ENCODE measurements at regions not wholly inside any gene's neighbourhood (a gene's known extent, or its start where the extent isn't known, plus 50 kb on each side); places are given as distances from the start of the nearest gene placed in this dataset.

DNA sequence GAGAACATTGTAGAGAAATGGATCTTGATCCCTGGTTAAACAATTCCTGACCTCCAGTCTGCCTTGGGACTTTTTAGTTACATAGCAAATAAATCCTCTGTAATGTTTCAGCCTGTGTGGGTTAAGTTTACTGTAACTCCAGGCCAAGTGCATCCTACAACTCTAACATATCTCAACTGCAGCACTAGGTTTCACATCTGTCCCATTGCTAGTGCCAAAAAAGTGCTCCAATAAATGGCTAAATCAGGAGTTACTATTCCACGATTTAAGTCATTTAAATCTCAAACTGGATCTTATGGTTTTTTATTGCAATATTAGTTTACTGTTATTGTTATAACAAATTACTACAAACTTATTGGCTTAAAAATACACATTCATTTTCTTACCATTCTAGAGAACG, 479.6 kb downstream of the GPAM start:
- Mint-ChIP-seq H3K4me3 (no peak overlapping the region), H3K27ac (no peak overlapping the region), H3K36me3 (ENCODE audit: low read depth) (no peaks in the 10 kb centered on the region), H3K9me3 (no peaks in the 10 kb centered on the region), H3K27me3 (no peaks in the 10 kb centered on the region), H3K4me1 (ENCODE audit: low read depth) (no peaks in the 10 kb centered on the region)
- no peak for DNase-seq

DNA sequence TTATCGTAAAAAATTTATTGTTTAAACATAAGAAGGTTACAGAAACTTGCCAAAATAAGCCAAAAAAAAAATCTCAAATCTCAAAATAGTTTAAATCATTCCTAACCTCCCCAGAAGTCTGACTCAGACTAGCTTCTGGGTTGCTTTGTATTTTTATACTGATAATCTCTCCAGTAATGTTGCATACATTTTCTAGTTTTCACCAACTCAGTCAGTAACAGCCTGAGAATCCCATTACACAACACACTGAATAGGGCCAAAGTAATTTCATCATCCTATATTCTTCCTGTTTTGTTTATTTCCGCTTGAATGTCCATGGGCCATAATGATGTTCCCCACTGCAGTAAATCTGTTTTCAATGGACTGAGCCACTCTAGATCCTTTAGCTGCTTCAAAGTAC, 478.5 kb downstream of the GPAM start:
- no peaks in the 10 kb centered on the region for H3K27me3 Mint-ChIP-seq
- no peak overlapping the region for H3K4me3 Mint-ChIP-seq
- H3K27ac Mint-ChIP-seq: no peak overlapping the region
- H3K9me3 Mint-ChIP-seq: no peaks in the 10 kb centered on the region
- DNase-seq: no peak
- H3K36me3 Mint-ChIP-seq (ENCODE audit: low read depth): no peaks in the 10 kb centered on the region
- H3K4me1 Mint-ChIP-seq (ENCODE audit: low read depth): no peaks in the 10 kb centered on the region

DNA sequence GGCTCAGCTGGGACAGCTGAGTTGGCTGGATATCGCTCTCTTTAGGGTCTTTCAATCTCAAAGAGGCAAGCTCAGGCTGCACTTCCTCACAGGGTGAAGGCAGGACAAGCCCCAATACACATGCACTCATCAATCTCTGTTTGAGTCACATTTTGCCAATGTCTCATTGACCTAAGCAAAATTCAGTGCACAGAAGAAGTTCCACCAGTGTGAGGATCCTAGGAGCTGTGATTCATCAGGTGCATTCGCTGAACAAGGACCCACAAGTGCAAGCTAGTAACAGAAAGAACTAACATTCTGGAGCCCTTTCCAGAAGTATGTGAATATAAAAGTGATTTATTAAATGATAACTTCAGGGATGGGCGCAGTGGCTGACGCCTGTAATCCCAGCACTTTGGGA, 477.2 kb downstream of the GPAM start:
- Mint-ChIP-seq H3K36me3 (ENCODE audit: low read depth) (no peaks in the 10 kb centered on the region), H3K4me3 (no peak overlapping the region), H3K4me1 (ENCODE audit: low read depth) (no peaks in the 10 kb centered on the region)

DNA sequence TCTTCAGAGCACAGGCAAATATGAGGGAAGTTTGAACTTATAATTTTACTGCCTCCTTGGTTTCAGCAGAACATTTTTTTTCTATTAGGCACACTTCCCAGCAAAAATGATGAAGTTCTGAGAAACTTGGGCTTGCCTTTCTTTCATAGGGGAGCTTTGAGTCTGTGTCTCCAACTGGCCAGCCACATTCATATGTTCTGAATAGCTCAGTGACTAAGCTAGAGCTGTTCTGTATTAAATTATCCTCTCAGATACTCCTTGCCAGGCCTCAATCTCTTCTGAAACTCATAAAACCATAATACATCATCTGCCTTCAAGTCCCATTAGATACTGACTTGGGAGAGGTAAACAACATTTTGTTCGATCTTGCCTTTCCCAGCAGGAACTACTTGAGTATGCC, 476.5 kb downstream of the GPAM start:
- no peak overlapping the region for H3K27ac Mint-ChIP-seq
- H3K36me3 Mint-ChIP-seq (ENCODE audit: low read depth): no peaks in the 10 kb centered on the region
- no peaks in the 10 kb centered on the region for H3K27me3 Mint-ChIP-seq
- no peak for DNase-seq
- no peak overlapping the region for H3K4me3 Mint-ChIP-seq
- no peaks in the 10 kb centered on the region for H3K9me3 Mint-ChIP-seq
- no peaks in the 10 kb centered on the region for H3K4me1 Mint-ChIP-seq (ENCODE audit: low read depth)

More for the DNA sequence above, 477.2 kb downstream of the GPAM start:
- Mint-ChIP-seq H3K27ac (no peak overlapping the region), H3K27me3 (no peaks in the 10 kb centered on the region), H3K9me3 (no peaks in the 10 kb centered on the region)
- no peak for DNase-seq

DNA sequence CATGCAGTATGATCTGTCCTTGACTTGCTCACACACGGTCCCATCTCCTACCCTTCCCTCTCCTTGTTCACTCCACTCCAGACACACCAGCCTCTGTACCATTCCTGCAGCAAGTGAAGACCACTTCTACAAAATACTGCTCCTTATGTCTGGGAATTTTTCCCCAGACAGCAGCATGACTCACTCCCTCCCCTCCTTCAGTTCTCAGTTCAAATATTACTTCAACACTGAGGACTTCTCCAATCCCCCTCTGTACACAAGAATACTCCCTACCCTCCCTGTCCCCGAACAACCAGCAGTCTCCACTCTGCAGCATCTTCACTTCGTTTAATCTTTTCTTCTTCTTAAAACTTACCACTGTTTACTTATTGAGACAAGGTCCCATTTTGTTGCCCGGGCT, 474.0 kb downstream of the GPAM start:
- no peaks in the 10 kb centered on the region for H3K4me1 Mint-ChIP-seq (ENCODE audit: low read depth)
- H3K27me3 Mint-ChIP-seq: no peaks in the 10 kb centered on the region
- H3K27ac Mint-ChIP-seq: no peak overlapping the region
- no peak overlapping the region for H3K4me3 Mint-ChIP-seq
- no peaks in the 10 kb centered on the region for H3K9me3 Mint-ChIP-seq
- no peak for DNase-seq
- H3K36me3 Mint-ChIP-seq (ENCODE audit: low read depth): no peaks in the 10 kb centered on the region

DNA sequence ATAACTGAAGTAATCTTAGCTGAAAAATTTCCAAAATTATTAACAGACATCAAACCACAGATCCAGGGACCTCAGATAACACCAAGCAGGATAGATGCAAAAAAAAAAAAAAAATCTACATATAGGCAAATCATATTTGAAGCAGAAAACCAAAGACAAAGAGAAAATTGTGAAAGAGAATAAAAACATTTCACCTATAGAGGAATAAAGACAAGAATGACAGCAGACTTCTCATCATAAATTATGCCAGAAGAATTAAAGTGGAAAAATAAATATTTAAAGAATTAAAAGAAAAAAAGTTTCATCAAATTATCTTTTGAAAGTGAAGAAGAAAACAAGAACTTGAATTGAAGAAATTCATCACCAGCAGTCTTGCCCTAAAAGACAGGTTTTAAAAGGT, 467.5 kb downstream of the GPAM start:
- Mint-ChIP-seq H3K27me3 (no peaks in the 10 kb centered on the region), H3K4me3 (no peak overlapping the region), H3K9me3 (peaks cover 16% of the 10 kb centered on the region), H3K4me1 (ENCODE audit: low read depth) (no peaks in the 10 kb centered on the region), H3K27ac (no peak overlapping the region), H3K36me3 (ENCODE audit: low read depth) (no peaks in the 10 kb centered on the region)
- no peak for DNase-seq

DNA sequence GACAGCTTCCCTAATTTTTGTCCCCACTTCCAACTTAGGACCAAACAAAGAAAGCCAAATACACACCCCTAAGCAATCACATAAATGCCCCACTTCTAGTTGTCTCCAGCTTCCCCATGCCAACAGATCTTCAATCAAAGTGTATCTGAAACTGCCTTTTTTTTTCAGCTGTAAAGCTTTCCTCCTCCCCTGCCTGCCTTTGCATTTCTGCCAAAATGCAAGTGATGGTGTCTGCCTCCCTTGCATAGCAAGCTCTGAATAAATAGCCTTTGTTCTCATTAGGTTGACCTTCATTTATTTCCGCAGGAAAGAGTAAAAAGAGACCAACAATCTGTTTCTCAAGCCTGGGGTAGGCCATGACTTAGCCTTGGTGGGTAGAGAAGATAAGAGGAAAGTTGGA, 459.4 kb downstream of the GPAM start:
- Mint-ChIP-seq H3K4me1 (ENCODE audit: low read depth) (no peaks in the 10 kb centered on the region), H3K9me3 (no peaks in the 10 kb centered on the region), H3K27me3 (no peaks in the 10 kb centered on the region), H3K4me3 (no peak overlapping the region), H3K36me3 (ENCODE audit: low read depth) (no peaks in the 10 kb centered on the region), H3K27ac (no peak overlapping the region)
- DNase-seq: no peak

DNA sequence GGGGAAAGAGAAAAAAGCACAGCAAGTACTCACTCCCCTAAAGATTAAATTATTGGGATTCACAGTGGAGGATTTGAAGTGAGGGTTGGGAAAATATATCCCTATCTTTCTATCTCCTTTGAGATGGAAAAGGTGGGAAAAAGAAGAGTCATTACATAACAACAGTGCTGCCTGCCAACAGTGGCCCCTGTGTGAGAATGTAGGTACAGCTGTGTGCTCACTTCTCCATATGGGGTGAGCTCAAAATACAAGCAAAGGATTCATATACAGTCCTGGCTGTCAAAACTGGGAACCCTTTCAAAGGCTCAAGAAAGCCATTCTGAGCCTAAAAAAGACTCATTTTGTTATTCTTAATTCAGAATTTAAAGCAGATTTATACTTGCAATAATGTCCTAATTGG, 458.5 kb downstream of the GPAM start:
- Mint-ChIP-seq H3K27ac (no peak overlapping the region), H3K36me3 (ENCODE audit: low read depth) (no peaks in the 10 kb centered on the region), H3K9me3 (no peaks in the 10 kb centered on the region), H3K4me1 (ENCODE audit: low read depth) (no peaks in the 10 kb centered on the region), H3K27me3 (no peaks in the 10 kb centered on the region), H3K4me3 (no peak overlapping the region)
- DNase-seq: no peak

DNA sequence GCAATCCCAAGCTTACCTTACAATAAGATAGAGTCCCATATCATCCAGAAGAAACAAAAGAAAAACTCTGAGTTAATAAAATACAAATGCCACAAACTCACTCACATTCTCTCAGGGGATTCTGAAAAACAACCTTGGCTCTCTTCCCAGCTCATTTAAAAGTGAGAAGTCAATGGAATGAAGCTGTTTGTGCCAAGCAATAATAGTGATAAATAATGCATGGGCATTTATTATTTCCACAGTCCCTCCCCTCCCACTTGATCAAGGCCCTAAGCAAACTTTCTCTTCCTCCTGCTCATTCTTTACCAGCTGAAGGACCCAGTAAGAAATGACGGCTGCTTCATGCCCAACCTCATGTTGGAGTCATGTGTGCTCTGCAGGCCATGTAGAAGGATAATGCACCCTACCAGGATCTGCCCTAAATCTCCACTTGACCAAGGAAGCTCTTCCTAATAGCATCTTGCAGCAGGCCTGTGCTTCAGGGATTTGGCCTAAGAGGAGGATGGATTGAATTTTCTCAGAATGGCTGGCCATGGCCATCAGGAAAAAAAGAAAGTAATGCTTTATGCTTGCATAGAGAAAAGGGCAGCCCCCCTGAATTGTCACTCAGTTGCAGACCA, 451.3 kb downstream of the GPAM start:
- DNase-seq: no peak
- Mint-ChIP-seq H3K9me3 (no peaks in the 10 kb centered on the region), H3K27ac (no peak overlapping the region), H3K4me1 (ENCODE audit: low read depth) (no peaks in the 10 kb centered on the region), H3K4me3 (no peak overlapping the region), H3K27me3 (no peaks in the 10 kb centered on the region), H3K36me3 (ENCODE audit: low read depth) (no peaks in the 10 kb centered on the region)

DNA sequence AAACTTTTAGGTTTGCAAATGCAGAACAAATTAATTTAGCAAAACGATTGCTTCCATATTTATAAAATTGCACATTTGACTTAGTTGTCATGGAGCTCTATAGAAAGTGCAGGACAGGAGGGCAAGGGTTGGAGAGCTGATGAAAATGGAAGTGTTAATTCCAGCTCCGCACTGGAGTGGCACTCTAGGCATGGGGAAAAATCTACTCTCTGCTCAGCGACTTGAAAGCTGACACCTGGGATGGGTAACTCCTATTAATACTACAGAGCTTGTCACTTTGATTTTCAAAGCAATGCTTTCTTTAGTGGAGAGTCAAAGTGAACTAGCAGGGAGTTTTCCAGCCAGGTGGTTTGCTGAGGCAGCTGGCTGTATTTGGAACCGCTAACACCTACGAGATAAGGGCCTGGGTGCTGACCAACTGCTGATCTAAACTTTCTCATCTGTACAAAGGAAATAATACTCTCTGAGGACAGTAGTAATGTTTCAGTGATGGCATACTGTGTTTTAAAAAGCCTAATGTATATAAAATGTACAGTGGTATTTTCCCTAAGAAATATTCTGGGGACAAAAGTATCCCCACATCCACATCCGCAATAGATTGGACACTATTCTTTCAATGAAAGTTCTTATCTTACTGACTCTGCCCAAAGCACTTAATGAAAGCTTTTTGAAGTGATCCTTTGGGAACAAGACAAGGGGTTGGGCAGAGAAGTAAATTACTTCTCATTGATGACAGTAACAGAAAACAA, 444.3 kb downstream of the GPAM start:
- Mint-ChIP-seq H3K36me3 (ENCODE audit: low read depth) (no peaks in the 10 kb centered on the region), H3K4me3 (no peak overlapping the region), H3K4me1 (ENCODE audit: low read depth) (no peaks in the 10 kb centered on the region), H3K27me3 (no peaks in the 10 kb centered on the region), H3K27ac (no peak overlapping the region), H3K9me3 (no peaks in the 10 kb centered on the region)
- no peak for DNase-seq

DNA sequence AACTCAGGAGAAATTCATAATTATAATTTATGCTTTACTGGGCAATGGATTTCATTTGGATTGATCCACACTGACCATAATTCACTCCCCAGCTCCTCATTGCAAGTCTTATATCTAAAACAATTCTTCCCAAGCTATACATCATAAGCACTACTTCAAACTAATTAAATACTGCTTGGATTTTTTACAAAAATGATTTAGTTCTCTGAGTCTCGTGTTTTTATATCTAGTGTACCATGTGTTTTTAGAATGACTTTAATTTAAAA, 443.8 kb downstream of the GPAM start:
- DNase-seq: no peak
- Mint-ChIP-seq H3K4me3 (no peak overlapping the region), H3K36me3 (ENCODE audit: low read depth) (no peaks in the 10 kb centered on the region)

DNA sequence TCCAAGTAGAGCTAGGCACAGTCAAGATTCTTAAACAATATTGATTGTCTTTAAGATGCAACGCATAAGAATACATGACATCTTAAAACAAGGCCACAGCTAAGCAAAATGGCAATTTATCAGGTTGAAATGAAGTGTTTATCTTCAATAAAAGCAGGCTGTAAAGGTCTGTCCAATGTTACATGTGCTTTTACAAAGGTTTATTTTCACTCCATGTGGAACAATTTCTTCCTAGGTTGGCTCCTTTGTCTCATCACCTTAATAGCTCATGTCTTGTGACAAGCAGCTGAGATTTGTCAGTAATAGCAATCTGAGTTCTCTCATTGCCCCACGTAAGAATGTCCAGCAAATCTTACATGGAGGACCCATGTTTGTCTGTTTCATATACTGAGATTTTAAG, 437.6 kb downstream of the GPAM start:
- no peak overlapping the region for H3K4me3 Mint-ChIP-seq
- H3K27me3 Mint-ChIP-seq: no peaks in the 10 kb centered on the region
- H3K27ac Mint-ChIP-seq: no peak overlapping the region
- no peaks in the 10 kb centered on the region for H3K4me1 Mint-ChIP-seq (ENCODE audit: low read depth)
- DNase-seq: no peak
- H3K9me3 Mint-ChIP-seq: no peaks in the 10 kb centered on the region
- no peaks in the 10 kb centered on the region for H3K36me3 Mint-ChIP-seq (ENCODE audit: low read depth)

More for the DNA sequence above, 443.8 kb downstream of the GPAM start:
- no peak overlapping the region for H3K27ac Mint-ChIP-seq
- no peaks in the 10 kb centered on the region for H3K4me1 Mint-ChIP-seq (ENCODE audit: low read depth)
- H3K9me3 Mint-ChIP-seq: no peaks in the 10 kb centered on the region
- no peaks in the 10 kb centered on the region for H3K27me3 Mint-ChIP-seq

DNA sequence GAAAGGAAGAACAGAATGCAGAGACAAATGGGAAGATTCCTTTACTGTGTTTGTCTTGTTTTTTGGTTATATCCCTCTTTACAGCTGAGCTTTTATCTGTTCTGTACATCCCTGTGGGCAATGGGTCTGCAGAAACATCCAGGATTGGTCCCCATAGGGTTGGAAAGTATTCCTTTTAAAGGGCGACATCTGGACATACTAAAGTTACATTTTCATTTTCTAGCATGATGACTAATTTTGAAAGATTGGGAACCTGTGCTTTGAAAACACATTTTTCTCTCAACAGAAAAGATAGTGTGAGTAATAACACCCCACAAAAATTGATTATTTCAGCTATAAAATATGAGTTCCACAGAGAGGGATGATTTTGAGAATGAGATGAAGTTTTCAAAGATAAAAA, 435.8 kb downstream of the GPAM start:
- no peak overlapping the region for H3K27ac Mint-ChIP-seq
- no peak for DNase-seq
- no peak overlapping the region for H3K4me3 Mint-ChIP-seq
- H3K4me1 Mint-ChIP-seq (ENCODE audit: low read depth): no peaks in the 10 kb centered on the region
- H3K9me3 Mint-ChIP-seq: no peaks in the 10 kb centered on the region
- no peaks in the 10 kb centered on the region for H3K36me3 Mint-ChIP-seq (ENCODE audit: low read depth)
- H3K27me3 Mint-ChIP-seq: no peaks in the 10 kb centered on the region

DNA sequence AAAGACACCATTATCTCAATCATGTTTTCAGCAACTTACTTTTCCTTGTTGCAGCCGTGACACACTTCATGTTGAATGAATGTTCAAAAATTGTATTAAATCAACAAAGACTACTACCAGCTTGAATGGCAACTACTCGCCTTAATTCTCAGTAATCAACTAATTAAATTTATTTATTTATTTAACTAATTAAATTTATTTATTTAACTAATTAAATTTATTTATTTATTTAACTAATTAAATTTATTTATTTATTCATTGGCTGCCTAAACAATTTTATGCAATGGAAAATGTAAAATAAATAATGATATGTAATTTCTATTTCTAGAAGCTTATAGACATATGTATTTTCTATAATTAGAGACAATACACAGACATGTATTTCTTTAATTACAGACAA, 435.4 kb downstream of the GPAM start:
- Mint-ChIP-seq H3K27ac (no peak overlapping the region), H3K4me1 (ENCODE audit: low read depth) (no peaks in the 10 kb centered on the region), H3K4me3 (no peak overlapping the region), H3K9me3 (no peaks in the 10 kb centered on the region), H3K27me3 (no peaks in the 10 kb centered on the region), H3K36me3 (ENCODE audit: low read depth) (no peaks in the 10 kb centered on the region)
- no peak for DNase-seq

DNA sequence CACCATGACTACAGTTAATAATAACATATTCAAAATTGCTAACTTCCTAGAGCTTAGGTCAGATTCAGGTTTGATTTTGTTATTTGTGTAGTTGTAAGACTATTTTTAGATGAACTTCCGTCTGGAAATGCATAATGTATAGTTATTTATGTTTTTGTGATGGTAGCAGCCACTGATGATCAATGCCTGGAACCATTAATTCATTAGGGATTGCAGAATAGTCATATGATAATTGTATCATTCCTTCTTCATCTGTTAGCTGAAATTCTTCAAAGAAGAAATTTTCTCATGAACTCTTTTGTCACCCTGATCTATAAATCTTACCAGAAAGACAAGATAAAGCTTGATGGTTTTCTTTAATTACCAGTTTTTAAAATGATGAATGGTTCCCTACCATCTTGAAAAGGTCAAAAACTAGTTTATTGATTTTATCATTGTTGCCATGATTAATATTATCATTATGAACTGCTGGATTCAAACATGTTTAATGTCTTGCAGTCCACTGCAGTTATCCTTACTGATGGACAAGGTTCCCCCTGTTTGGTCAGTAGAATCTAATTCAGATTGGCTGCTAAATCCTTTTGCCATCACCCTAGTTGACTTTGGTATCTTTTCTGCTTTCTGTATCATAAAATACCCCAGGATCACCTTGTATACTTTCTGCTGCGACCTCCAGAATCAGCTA, 433.3 kb downstream of the GPAM start:
- no peak for DNase-seq
- H3K9me3 Mint-ChIP-seq: no peaks in the 10 kb centered on the region
- no peak overlapping the region for H3K27ac Mint-ChIP-seq
- no peak overlapping the region for H3K4me3 Mint-ChIP-seq
- H3K36me3 Mint-ChIP-seq (ENCODE audit: low read depth): no peaks in the 10 kb centered on the region
- no peaks in the 10 kb centered on the region for H3K4me1 Mint-ChIP-seq (ENCODE audit: low read depth)
- peaks cover 4% of the 10 kb centered on the region for H3K27me3 Mint-ChIP-seq

All from activated T-cell treated with anti-CD3 and anti-CD28 coated beads, Interleukin-2, amount 50 U/mL, for 24 hours (primary cell).